Esophagus squamous epithelium (tissue), 5 donors: ENCODE measurements at regions not wholly inside any gene's neighbourhood (a gene's known extent, or its start where the extent isn't known, plus 50 kb on each side); places are given as distances from the start of the nearest gene placed in this dataset.

ENCODE experiments used
- DNase-seq: peaks from one replicate; lab custom pipeline; 2025; lab: John Stamatoyannopoulos, UW
- H3K27ac ChIP-seq, 4 donors: fragments of 200-600 bp; sonication (generic); one replicate each; pipeline ENCODE4 v1.5.1; 2016 to 2019; ENCODE audit warnings: mild to moderate bottlenecking in 1 of 4
- H3K27me3 ChIP-seq, 4 donors: fragments of 200-600 bp; sonication (generic); 1 replicate in 3 of 4; 2 replicates in 1 of 4; pipeline versions ENCODE4 v1.5.1 to v1.6.0; 2017 to 2021; ENCODE audit warnings: antibody characterized with exemption in 1 of 4
- H3K36me3 ChIP-seq, 3 donors: fragments of 200-600 bp; sonication (generic); one replicate each; pipeline ENCODE4 v1.5.1; 2016 to 2019
- H3K4me1 ChIP-seq, 3 donors: fragments of 200-600 bp; sonication (generic); one replicate each; pipeline ENCODE4 v1.5.1; 2017 to 2019
- H3K4me3 ChIP-seq, 4 donors: fragments of 200-600 bp; sonication (generic); 1 replicate in 3 of 4; 2 replicates in 1 of 4; pipeline ENCODE4 v1.5.1; 2016 to 2019; ENCODE audit warnings: mild to moderate bottlenecking in 2 of 4, moderate library complexity in 1 of 4
- H3K9me3 ChIP-seq, 3 donors: fragments of 200-600 bp; sonication (generic); one replicate each; pipeline ENCODE4 v1.5.1; 2016 to 2019
- POLR2A ChIP-seq, 4 donors: fragments of 450-650 bp; IDR thresholded peaks; one replicate each; pipeline ENCODE4 v1.6.1; 2017; ENCODE audit warnings: antibody characterized with exemption in 4 of 4, mild to moderate bottlenecking in 4 of 4, moderate library complexity in 3 of 4
- WGBS, 2 donors: methylation state at CpG; one replicate each; pipeline ENCODE4 v1.1.5; 2018; 5-methylcytosine and 5-hydroxymethylcytosine counted together
- intact Hi-C: fragments of 100-400 bp; cut with DNase I; formaldehyde crosslinking; loops from one replicate; pipeline ENCODE4 v1.15.0; 2022
- TF ChIP-seq, protein P1 (sequence below), 6 experiments: fragments of 450-650 bp in 4 of 6; fragments of 200-600 bp in 2 of 6; sonication (generic) in 2 of 6; IDR thresholded peaks; one replicate each; pipeline ENCODE4 v1.5.1; 2016 to 2019; ENCODE audit warnings: antibody characterized with exemption in 6 of 6, mild to moderate bottlenecking in 4 of 6, moderate library complexity in 4 of 6
- donor health status: DM: yes; HTN: yes; CAD: no.

- DNase-seq: no peak
- Histone ChIP-seq H3K36me3 (no peaks in the 10 kb centered on the region), H3K4me1 (peaks cover 12 to 25% (median 14%) of the 10 kb centered on the region in 3 donors), H3K27ac (peak overlapping the region in 3 of 4 donors; percentile 33 to 60 (median 43)), H3K27me3 (no peaks in the 10 kb centered on the region), H3K9me3 (no peaks in the 10 kb centered on the region), H3K4me3 (peak overlapping the region in 1 of 4 donors; percentile 12)
- TF ChIP-seq, protein P1, sequence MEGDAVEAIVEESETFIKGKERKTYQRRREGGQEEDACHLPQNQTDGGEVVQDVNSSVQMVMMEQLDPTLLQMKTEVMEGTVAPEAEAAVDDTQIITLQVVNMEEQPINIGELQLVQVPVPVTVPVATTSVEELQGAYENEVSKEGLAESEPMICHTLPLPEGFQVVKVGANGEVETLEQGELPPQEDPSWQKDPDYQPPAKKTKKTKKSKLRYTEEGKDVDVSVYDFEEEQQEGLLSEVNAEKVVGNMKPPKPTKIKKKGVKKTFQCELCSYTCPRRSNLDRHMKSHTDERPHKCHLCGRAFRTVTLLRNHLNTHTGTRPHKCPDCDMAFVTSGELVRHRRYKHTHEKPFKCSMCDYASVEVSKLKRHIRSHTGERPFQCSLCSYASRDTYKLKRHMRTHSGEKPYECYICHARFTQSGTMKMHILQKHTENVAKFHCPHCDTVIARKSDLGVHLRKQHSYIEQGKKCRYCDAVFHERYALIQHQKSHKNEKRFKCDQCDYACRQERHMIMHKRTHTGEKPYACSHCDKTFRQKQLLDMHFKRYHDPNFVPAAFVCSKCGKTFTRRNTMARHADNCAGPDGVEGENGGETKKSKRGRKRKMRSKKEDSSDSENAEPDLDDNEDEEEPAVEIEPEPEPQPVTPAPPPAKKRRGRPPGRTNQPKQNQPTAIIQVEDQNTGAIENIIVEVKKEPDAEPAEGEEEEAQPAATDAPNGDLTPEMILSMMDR (IDR thresholded peaks at IDR 0.05): no peak
- no peak for TF ChIP-seq POLR2A (IDR thresholded peaks at IDR 0.05)
- 16 to 24% methylated on average over 4 of the region's 4 CpGs for WGBS, 2 donors
- intact Hi-C loops: no loop called here
Measured at GRCh38 chr6:124882579-124883393, 79.5 kb upstream of the RNF217 start.

DNA sequence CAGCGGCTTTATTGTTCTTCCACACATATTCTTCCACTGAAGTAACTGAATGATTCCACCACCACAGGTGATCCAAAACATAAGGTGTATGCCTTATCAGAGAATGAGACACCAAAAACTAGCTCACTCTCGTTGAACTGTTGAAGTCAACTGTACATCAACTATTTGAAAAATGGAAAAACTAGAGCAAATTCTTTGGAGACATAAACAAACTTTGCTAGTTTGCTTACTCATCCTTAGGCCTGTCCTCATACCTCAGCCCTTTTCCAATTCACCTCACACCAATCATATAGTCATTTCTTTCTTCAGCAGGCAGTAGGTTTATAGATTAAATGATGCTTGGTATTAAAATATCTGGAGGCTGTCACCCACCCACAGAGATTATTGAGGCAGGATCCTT is 77.1 kb upstream of the RNF217 start:
- Histone ChIP-seq H3K27ac (no peak overlapping the region), H3K4me1 (peaks cover 12 to 30% (median 14%) of the 10 kb centered on the region in 3 donors), H3K9me3 (no peaks in the 10 kb centered on the region), H3K36me3 (no peaks in the 10 kb centered on the region), H3K4me3 (no peak overlapping the region), H3K27me3 (no peaks in the 10 kb centered on the region)
- DNase-seq: no peak
- intact Hi-C loops: no loop called here
- TF ChIP-seq, protein P1 (IDR thresholded peaks at IDR 0.05): no peak
- TF ChIP-seq POLR2A (IDR thresholded peaks at IDR 0.05): no peak
- WGBS, 2 donors: 74 to 79% methylated on average over 2 of the region's 2 CpGs

DNA sequence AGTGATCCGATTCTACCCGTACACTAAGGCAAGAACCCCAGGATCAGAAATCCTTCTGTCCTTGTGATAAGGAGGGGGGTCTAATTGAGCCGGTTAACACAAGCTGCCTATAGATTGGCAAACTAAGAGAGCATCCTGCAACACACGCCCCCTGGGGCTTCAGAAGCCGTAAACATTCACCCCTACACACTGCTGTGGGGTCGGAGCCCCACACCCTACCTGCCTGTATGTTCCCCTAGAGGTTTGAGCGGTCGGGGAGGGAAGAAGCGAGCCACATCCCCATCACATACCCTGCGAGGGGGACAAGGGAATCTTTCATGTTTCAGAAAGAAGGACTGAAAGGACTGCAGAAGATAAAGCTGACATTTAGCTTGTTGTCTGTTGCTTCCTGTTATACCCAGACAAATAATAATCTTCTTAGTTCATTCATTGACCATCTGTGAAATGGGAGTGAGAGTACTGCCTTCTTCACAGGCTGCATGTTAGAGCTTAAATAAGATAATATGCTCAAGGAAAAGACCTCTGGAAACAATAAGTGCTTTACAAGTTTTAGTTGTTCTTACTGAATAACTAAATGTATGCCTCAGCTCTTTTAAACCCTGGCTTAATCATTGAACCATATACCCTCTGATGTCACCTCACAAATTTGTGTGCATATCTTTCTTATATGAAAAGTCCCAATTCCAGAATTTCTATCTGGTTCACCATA is 74.2 kb upstream of the RNF217 start:
- TF ChIP-seq, protein P1 (IDR thresholded peaks at IDR 0.05): no peak
- no peak for DNase-seq
- Histone ChIP-seq H3K27me3 (no peaks in the 10 kb centered on the region), H3K4me3 (no peak overlapping the region), H3K36me3 (no peaks in the 10 kb centered on the region), H3K27ac (no peak overlapping the region), H3K4me1 (peaks cover 0 to 13% (median 0%) of the 10 kb centered on the region in 3 donors), H3K9me3 (no peaks in the 10 kb centered on the region)
- intact Hi-C loops: no loop called here
- 89% methylated on average over 9 to 10 of the region's 10 CpGs for WGBS, 2 donors

- WGBS, 2 donors: 48 to 53% methylated on average over 5 of the region's 5 CpGs
- H3K36me3 ChIP-seq: no peaks in the 10 kb centered on the region
- no peak for DNase-seq
- H3K27me3 ChIP-seq: no peaks in the 10 kb centered on the region
- TF ChIP-seq, protein P1 (IDR thresholded peaks at IDR 0.05): no peak
- TF ChIP-seq POLR2A (IDR thresholded peaks at IDR 0.05): no peak
- H3K4me3 ChIP-seq: no peak overlapping the region
- peaks cover 0 to 5% (median 0%) of the 10 kb centered on the region in 3 donors for H3K4me1 ChIP-seq
- H3K27ac ChIP-seq: no peak overlapping the region
- H3K9me3 ChIP-seq: no peaks in the 10 kb centered on the region
- intact Hi-C loops: no loop called here
Measured at GRCh38 chr6:124888581-124889371, 73.5 kb upstream of the RNF217 start.
